GM12878 (cell line): ENCODE measurements at regions not wholly inside any gene's neighbourhood (a gene's known extent, or its start where the extent isn't known, plus 50 kb on each side); places are given as distances from the start of the nearest gene placed in this dataset.

ENCODE experiments used
- ATAC-seq: fragments of 200-7000 bp; cut with Tn5 transposase; 3 replicates; pipeline ENCODE4 v1.9.1; 2020; ENCODE audit warnings: mild to moderate bottlenecking, moderate library complexity
- BruUV-seq: library from RNA; stranded (reverse); fragments of 400-500 nt; replicated peaks from 2 replicates; lab custom pipeline; 2021; lab: Mats Ljungman, UMichigan
- CTCF ChIA-PET: fragments of 300-600 bp; sonication (Branson Sonifier 250); formaldehyde crosslinking; extraction: SDS; loops from one replicate; lab custom pipeline; 2021; ENCODE audit warnings: inconsistent platforms; lab: Yijun Ruan, JAX
- POLR2A ChIA-PET: fragments of 350-600 bp; formaldehyde crosslinking; extraction: SDS; loops from one replicate; lab custom pipeline; 2021; ENCODE audit warnings: inconsistent platforms; lab: Charles Lee
- RAD21 ChIA-PET: fragments of 300-600 bp; sonication (Branson Sonifier 250); formaldehyde crosslinking; loops from one replicate; lab custom pipeline; 2023; ENCODE audit warnings: antibody characterized with exemption; ENCODE audit not compliant: unreplicated experiment; lab: Charles Lee
- SMC1A ChIA-PET: fragments of 300-600 bp; sonication (Branson Sonifier 250); formaldehyde crosslinking; loops from one replicate; lab custom pipeline; 2023; ENCODE audit not compliant: unreplicated experiment, uncharacterized antibody; lab: Charles Lee
- DNase-seq: peaks from one replicate; pipeline ENCODE4 v3.0.0-alpha.2; 2011; ENCODE audit warnings: low read depth, low spot score
- FAIRE-seq: peaks from 3 replicates; lab custom pipeline; 2011; peaks lifted over from hg19 to GRCh38; lab: Jason Lieb, UNC
- H2AFZ ChIP-seq: 2 replicates; pipeline ENCODE4 v1.6.0; 2011; ENCODE audit warnings: low read depth, low read length, control low read depth; ENCODE audit not compliant: control insufficient read depth
- H3K27ac ChIP-seq: 2 replicates; pipeline ENCODE4 v1.5.1; 2011; ENCODE audit warnings: control low read depth; ENCODE audit not compliant: control insufficient read depth, insufficient read depth
- H3K27me3 ChIP-seq, 2 experiments: replicated peaks in 1 of 2; 2 replicates each; pipeline versions ENCODE4 v1.6.0 to v1.6.1; 2011; ENCODE audit warnings: low read length in 1 of 2; ENCODE audit not compliant: control insufficient read depth in 2 of 2, insufficient read depth in 2 of 2
- H3K36me3 ChIP-seq, 2 experiments: 2 replicates each; pipeline ENCODE4 v1.5.1; 2011; ENCODE audit warnings: low read length in 1 of 2; ENCODE audit not compliant: control insufficient read depth in 2 of 2, insufficient read depth in 2 of 2
- H3K4me1 ChIP-seq: 2 replicates; pipeline ENCODE4 v1.6.1; 2011; ENCODE audit warnings: mild to moderate bottlenecking, low read length, moderate library complexity, mixed read lengths; ENCODE audit not compliant: control insufficient read depth, insufficient read depth
- H3K4me2 ChIP-seq: 2 replicates; pipeline ENCODE4 v1.6.0; 2011; ENCODE audit warnings: control low read depth; ENCODE audit not compliant: control insufficient read depth, insufficient read depth
- H3K4me3 ChIP-seq: fragments of 200-600 bp; sonication (generic); 2 replicates; pipeline ENCODE4 v1.5.1; 2016
- H3K79me2 ChIP-seq: 2 replicates; pipeline ENCODE4 v1.6.0; 2011; ENCODE audit warnings: low read length; ENCODE audit not compliant: control insufficient read depth, insufficient read depth
- H3K9ac ChIP-seq: 2 replicates; pipeline ENCODE4 v1.8.0; 2011; ENCODE audit warnings: low read length, control low read depth, mixed read lengths; ENCODE audit not compliant: control insufficient read depth, insufficient read depth
- H3K9me3 ChIP-seq: replicated peaks from 3 replicates; pipeline ENCODE4 v1.5.1; 2011; ENCODE audit warnings: mild to moderate bottlenecking, low read length; ENCODE audit not compliant: control insufficient read depth, insufficient read depth
- H4K20me1 ChIP-seq: 2 replicates; pipeline ENCODE4 v1.6.0; 2011; ENCODE audit not compliant: control insufficient read depth, insufficient read depth
- BACH1 ChIP-seq: fragments of 450-650 bp; IDR thresholded peaks from 2 replicates; pipeline ENCODE4 v1.6.1; 2017; ENCODE audit warnings: mild to moderate bottlenecking, borderline replicate concordance
- BMI1 ChIP-seq: fragments of 450-650 bp; IDR thresholded peaks from 2 replicates; pipeline ENCODE4 v1.6.1; 2016; ENCODE audit warnings: mild to moderate bottlenecking, moderate library complexity, borderline replicate concordance
- CHD4 ChIP-seq: fragments of 200-600 bp; sonication (generic); IDR thresholded peaks from 2 replicates; pipeline ENCODE4 v1.6.1; 2016; ENCODE audit warnings: mild to moderate bottlenecking
- CREM ChIP-seq: IDR thresholded peaks from 2 replicates; pipeline ENCODE4 v1.6.1; 2014; ENCODE audit warnings: antibody characterized with exemption, low read depth
- ESRRA ChIP-seq: IDR thresholded peaks from 2 replicates; pipeline ENCODE4 v1.6.1; 2012; ENCODE audit warnings: mild to moderate bottlenecking, low read length, improper control_type of control experiment
- MAX ChIP-seq: IDR thresholded peaks from 2 replicates; pipeline ENCODE4 v1.6.1; 2012; ENCODE audit warnings: low read depth, low read length, improper control_type of control experiment
- POLR2A ChIP-seq: IDR thresholded peaks from 2 replicates; pipeline ENCODE4 v1.6.1; 2011; ENCODE audit warnings: low read depth, mild to moderate bottlenecking, low read length
- RB1 ChIP-seq: fragments of 450-650 bp; formaldehyde crosslinking; IDR thresholded peaks from 2 replicates; pipeline ENCODE4 v1.6.1; 2017; ENCODE audit warnings: mild to moderate bottlenecking, borderline replicate concordance
- SIX5 ChIP-seq: IDR thresholded peaks from 2 replicates; pipeline ENCODE4 v1.6.1; 2011; ENCODE audit warnings: mild to moderate bottlenecking, low read depth, low read length, moderate library complexity; ENCODE audit not compliant: severe bottlenecking
- SMAD1 ChIP-seq: fragments of 450-650 bp; IDR thresholded peaks from 2 replicates; pipeline ENCODE4 v1.6.1; 2018; ENCODE audit warnings: mild to moderate bottlenecking, low read depth; ENCODE audit not compliant: partially characterized antibody
- ZNF622 ChIP-seq: fragments of 450-650 bp; IDR thresholded peaks from 2 replicates; pipeline ENCODE4 v1.6.1; 2017; ENCODE audit warnings: mild to moderate bottlenecking, inconsistent platforms
- WGBS: methylation state at CpG from one replicate; pipeline ENCODE4 v1.1.6; 2016; ENCODE audit warnings: low lambda C conversion rate; ENCODE audit not compliant: insufficient replicate concordance, insufficient coverage; ENCODE audit errors: missing lambda C conversion rate; 5-methylcytosine and 5-hydroxymethylcytosine counted together
- in situ Hi-C: fragments of 300-500 bp; cut with MboI; formaldehyde crosslinking; loops from 9 replicates; pipeline ENCODE4 v1.14.3; 2018; ENCODE audit warnings: mixed read lengths
- intact Hi-C: fragments of 100-400 bp; cut with micrococcal nuclease; formaldehyde crosslinking; loops from one replicate; pipeline ENCODE4 v1.14.2; 2022; ENCODE audit not compliant: unreplicated experiment

- FAIRE-seq: no peak
- Histone ChIP-seq H3K4me1 (no peaks in the 10 kb centered on the region), H3K9me3 (no peaks in the 10 kb centered on the region), H3K36me3 (no peaks in the 10 kb centered on the region), H3K9ac (no peak overlapping the region), H2AFZ (no peak overlapping the region), H3K27ac (no peak overlapping the region), H3K4me3 (no peak overlapping the region), H3K4me2 (no peak overlapping the region), H4K20me1 (no peaks in the 10 kb centered on the region), H3K79me2 (no peaks in the 10 kb centered on the region), H3K27me3 (no peaks in the 10 kb centered on the region)
- BruUV-seq: no TSS peak
- intact Hi-C loops: no loop called here
- ChIA-PET RAD21 (interaction anchor here (1.9 to 3.9 kb wide), 2 partner anchors 23 to 52 kb away, joined by 5 to 19 read pairs; no protein-coding TSS in a partner anchor), POLR2A (no interaction called here), CTCF (interaction anchor here (0.9 to 1.6 kb wide), 5 partner anchors 13 to 24 kb away, joined by 3 to 9 read pairs (median 4); no protein-coding TSS in a partner anchor), SMC1A (interaction anchor here (0.6 to 8.3 kb wide), 6 partner anchors 11 to 142 kb away, joined by 3 to 61 read pairs (median 3); no protein-coding TSS in a partner anchor)
- no peak for TF ChIP-seq MAX
- TF ChIP-seq BMI1: no peak
- TF ChIP-seq SIX5: no peak
- TF ChIP-seq POLR2A: no peak
- no peak for TF ChIP-seq ESRRA
- TF ChIP-seq ZNF622: no peak
- no peak for TF ChIP-seq RB1
- TF ChIP-seq CHD4: no peak
- no peak for TF ChIP-seq SMAD1
- WGBS: 52% methylated on average over 10 of the region's 10 CpGs
- in situ Hi-C loops: no loop called here
- ATAC-seq: no peak
- DNase-seq: no peak
These were observed 274.9 kb upstream of the LMO3 start for GRCh38 chr12:16880864-16881285.

GRCh38 chr12:16870845-16871244, 264.9 kb upstream of the LMO3 start:
- ChIA-PET POLR2A (no interaction called here), RAD21 (no interaction called here)
- no peak for FAIRE-seq

More at GRCh38 chr12:16870845-16871244, 264.9 kb upstream of the LMO3 start:
- ATAC-seq: no peak
- no peaks in the 10 kb centered on the region for H3K27me3 ChIP-seq
- SMC1A ChIA-PET: interaction anchor here (5.9 kb wide), 1 partner anchor 14 kb away, joined by 29 read pairs; no protein-coding TSS in a partner anchor
- H3K4me1 ChIP-seq: no peaks in the 10 kb centered on the region
- intact Hi-C loops (no loop called here), in situ Hi-C loops (no loop called here)
- no peak for DNase-seq
- H3K9me3 ChIP-seq: no peaks in the 10 kb centered on the region
- BruUV-seq: no TSS peak
- CTCF ChIA-PET: no interaction called here
- WGBS: 0% methylated on average over 1 of the region's 1 CpG
- H3K4me3 ChIP-seq: no peak overlapping the region
- TF ChIP-seq CREM (no peak), BACH1 (0 out of 2 replicates have a peak, but pooled peaks have one; percentile 55)
- H3K4me2 ChIP-seq: no peak overlapping the region
- no peaks in the 10 kb centered on the region for H3K36me3 ChIP-seq
- H3K9ac ChIP-seq: no peak overlapping the region
- H3K27ac ChIP-seq: no peak overlapping the region
- no peaks in the 10 kb centered on the region for H3K79me2 ChIP-seq
- no peaks in the 10 kb centered on the region for H4K20me1 ChIP-seq
- no peak overlapping the region for H2AFZ ChIP-seq
